Uterus (tissue), 2 donors: ENCODE measurements at regions not wholly inside any gene's neighbourhood (a gene's known extent, or its start where the extent isn't known, plus 50 kb on each side); places are given as distances from the start of the nearest gene placed in this dataset.

Source experiments
- POLR2A ChIP-seq, 2 donors: fragments of 450-650 bp; IDR thresholded peaks; one replicate each; pipeline ENCODE4 v1.6.1; 2016; ENCODE audit warnings: antibody characterized with exemption in 2 of 2, mild to moderate bottlenecking in 1 of 2, moderate library complexity in 1 of 2
- TF ChIP-seq, protein P1 (sequence below), 4 experiments: fragments of 200-600 bp in 2 of 4; fragments of 450-650 bp in 2 of 4; sonication (generic) in 2 of 4; IDR thresholded peaks; one replicate each; pipeline ENCODE4 v1.5.1; 2016 to 2019; ENCODE audit warnings: antibody characterized with exemption in 4 of 4, mild to moderate bottlenecking in 2 of 4, moderate library complexity in 1 of 4

DNA sequence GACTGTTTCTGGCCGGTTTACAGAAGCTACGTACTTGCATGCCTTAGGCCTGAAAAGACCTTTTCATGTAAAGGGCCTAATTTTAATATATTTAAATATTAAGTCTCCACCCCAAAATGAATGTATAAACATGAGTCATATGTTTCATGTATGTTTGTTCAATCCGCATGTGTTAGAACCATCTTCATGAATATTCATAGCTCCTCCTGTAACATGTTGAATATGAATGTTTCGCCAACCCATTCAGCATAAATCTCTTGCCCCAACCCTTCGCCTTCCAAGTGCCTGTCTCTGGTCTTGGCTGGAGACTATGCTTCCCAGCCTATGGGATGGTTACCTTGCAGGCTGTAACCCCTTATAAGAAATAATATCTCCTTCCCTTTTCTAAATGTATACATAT, 212.5 kb downstream of the SCG2 start:
- TF ChIP-seq, protein P1, sequence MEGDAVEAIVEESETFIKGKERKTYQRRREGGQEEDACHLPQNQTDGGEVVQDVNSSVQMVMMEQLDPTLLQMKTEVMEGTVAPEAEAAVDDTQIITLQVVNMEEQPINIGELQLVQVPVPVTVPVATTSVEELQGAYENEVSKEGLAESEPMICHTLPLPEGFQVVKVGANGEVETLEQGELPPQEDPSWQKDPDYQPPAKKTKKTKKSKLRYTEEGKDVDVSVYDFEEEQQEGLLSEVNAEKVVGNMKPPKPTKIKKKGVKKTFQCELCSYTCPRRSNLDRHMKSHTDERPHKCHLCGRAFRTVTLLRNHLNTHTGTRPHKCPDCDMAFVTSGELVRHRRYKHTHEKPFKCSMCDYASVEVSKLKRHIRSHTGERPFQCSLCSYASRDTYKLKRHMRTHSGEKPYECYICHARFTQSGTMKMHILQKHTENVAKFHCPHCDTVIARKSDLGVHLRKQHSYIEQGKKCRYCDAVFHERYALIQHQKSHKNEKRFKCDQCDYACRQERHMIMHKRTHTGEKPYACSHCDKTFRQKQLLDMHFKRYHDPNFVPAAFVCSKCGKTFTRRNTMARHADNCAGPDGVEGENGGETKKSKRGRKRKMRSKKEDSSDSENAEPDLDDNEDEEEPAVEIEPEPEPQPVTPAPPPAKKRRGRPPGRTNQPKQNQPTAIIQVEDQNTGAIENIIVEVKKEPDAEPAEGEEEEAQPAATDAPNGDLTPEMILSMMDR (IDR thresholded peaks at IDR 0.05): no peak
- no peak for TF ChIP-seq POLR2A (IDR thresholded peaks at IDR 0.05)
